GM18909 (cell line): ENCODE measurements at regions not wholly inside any gene's neighbourhood (a gene's known extent, or its start where the extent isn't known, plus 50 kb on each side); places are given as distances from the start of the nearest gene placed in this dataset.

Experiments
- ATAC-seq: cut with Tn5 transposase; IDR thresholded peaks from one replicate; pipeline ENCODE4 v1.9.1; 2021; ENCODE audit warnings: mild to moderate bottlenecking; ENCODE audit not compliant: unreplicated experiment, poor library complexity

- ATAC-seq = no peak
These were observed 320.3 kb upstream of the CLINT1 start for GRCh38 chr5:158179271-158179670.

- no peak for ATAC-seq
These were observed 319.6 kb upstream of the CLINT1 start for GRCh38 chr5:158178535-158178934.

GRCh38 chr5:158177146-158177545, 318.2 kb upstream of the CLINT1 start:
- ATAC-seq = no peak

DNA sequence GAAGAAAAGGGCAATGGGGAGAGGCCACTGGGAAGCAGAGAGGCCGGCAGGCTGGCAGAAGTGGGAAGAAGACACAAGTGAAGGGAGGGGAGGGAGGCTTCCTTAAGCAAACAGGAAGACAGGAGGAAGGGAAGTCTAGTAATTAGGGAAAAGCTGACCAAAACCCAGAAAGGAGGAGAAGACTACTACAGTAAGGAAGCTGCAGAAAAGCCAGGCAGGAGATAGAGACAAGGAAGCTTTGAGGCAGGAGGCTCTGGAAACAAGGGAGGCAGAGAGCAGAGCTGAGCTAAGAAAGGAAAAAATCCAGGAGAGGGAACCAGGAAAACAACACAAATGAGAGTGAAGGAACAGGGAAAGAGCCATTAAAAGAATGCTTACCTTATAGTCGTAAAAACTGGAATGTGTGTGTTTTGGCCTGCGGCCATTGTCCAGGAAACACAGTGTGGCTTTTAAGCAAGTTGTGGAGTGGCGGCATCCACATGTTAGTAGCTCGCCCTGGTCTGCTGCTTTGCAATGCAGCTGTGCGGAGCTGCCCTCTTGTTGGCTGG, 317.1 kb upstream of the CLINT1 start:
- no peak for ATAC-seq

DNA sequence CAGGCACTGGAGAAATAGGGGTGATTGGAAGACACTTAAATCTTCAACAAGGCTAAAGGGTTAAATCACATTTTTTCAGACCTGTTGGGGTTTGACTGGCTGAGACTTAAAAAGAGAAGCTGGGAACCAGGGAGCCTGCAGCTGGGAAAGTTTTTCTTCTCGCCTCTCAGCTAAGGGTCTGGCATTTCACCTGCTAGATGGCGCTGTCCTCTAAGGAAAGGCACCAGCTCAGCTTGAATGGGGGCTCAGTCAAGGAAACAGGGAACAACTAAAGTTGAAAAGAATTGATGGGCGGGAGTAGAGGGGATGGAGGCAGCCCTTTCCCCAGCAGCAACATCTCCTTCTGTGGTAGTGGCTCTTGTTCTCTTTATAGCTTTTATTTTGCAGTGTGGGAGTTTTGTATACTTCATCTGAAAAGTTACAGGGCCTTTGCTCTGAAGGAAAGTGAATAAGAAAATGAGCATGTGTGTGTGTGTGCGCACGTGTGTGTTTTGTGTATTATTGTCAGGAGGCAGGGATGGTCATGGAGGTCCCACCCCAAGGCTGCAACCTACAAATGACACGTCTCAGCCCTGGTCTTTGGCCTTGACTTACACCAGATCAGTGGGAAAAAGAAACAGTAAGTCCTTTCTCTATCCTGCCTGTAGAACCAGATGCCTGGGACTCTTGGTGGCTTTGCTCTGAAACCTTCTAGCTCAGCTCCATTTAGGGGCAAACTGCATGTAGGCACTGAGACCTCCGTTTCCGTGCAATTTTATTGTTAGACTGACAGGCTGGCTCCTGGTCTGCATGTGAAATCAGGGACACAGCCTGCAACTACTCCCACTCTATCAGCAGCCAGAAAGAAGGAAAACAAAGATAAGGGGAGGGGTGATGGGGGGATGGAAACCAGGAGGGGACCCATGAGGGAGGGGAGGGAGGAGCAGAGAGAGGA, 316.2 kb upstream of the CLINT1 start:
- peak; percentile 71 for ATAC-seq

- no peak for ATAC-seq
These were observed 315.1 kb upstream of the CLINT1 start for GRCh38 chr5:158174026-158174425.

- ATAC-seq = no peak
These were observed 313.1 kb upstream of the CLINT1 start for GRCh38 chr5:158172005-158172404.

DNA sequence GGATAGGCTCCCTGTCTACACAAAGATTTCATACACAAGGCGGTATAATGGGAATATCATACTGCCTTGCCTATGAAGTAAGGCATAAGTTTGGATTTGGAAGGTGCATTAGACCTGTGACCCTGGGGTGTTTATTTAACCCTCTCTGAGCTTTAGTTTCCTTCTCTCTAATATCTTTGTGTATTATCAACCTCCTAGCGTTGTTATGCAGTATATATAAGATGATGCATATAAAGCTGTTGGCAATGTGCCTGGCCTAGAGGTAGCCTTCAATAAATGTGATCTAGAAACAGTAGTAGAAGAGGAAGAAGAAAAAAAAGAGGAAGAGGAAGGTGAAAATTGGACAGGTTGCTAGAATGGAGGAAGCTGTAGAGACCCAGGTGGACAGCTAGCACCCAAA, 311.6 kb upstream of the CLINT1 start:
- no peak for ATAC-seq

DNA sequence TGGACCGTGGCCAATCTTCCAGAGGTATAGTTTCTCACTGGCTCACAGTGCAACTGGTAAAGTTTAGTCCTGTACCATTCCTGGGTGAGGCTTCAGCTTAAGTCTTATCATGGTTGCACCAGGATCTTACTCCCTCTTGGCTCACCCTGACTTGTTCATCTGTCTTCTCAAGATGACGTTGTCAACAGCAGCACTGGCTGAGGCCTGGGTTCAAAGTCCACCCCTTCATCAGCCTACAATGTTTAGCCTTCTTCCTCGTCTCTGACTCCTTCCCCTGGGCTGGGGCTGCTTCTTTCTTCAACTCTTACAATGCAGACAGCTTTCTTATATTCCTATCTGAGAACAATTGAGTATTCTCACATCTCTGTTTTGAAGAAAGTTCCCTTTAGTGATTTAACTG, 311.1 kb upstream of the CLINT1 start:
- no peak for ATAC-seq

GRCh38 chr5:158166424-158166823, 307.5 kb upstream of the CLINT1 start:
- no peak for ATAC-seq

DNA sequence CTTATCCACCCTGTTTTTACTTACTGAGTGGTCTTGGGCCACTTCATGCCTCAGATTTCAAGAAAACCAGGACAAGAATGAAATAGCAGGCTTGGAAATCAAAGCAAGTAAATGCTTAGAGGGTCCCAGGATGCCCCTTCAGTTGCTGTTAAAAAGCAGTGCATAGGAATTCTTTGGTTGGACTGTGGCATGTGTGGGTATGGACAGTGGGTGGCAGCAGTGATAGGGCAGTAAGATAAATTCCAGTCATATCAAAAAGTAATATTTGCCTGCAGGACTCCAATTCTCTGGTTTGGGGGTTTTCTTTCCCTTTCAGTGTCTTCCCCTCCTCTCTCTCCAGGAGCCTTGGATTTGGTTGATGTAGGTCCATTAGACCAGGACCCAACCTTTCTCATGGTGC, 306.7 kb upstream of the CLINT1 start:
- ATAC-seq = no peak

DNA sequence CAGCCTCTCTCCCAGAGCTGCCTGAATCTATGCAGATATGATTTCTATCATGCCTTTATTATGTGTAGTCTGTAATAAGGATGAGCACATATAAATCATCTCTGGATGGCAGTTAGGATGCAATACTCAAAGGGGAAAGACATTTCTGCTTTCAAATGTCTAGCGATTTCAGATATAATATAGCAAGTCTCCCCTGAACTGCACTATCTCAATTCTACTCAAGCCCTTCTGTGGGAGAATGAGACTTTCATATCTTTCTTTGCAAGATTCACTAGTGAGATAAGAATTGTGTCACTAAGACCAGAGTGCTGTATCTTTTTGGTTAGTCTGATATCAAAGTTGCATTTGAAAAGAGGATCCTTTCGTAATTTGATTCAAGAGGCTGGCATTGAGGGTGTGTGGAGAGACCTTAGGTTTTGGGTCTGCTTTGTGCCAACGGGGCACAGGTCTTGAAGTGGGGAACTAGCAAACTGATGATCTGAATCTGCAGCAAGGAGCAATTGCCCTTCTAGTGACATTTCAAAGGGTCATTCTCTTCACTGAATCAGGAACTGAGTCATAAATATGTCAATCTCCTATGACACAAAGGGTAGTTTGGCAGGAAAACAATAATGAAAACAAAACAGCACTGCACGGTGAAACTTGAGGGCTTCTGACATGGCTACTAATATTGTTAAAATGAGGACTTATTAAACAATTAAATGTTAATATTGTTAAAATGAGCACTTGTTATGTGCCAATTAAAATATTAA, 305.5 kb upstream of the CLINT1 start:
- ATAC-seq = no peak

- ATAC-seq = no peak
These were observed 304.7 kb upstream of the CLINT1 start for GRCh38 chr5:158163451-158164295.

DNA sequence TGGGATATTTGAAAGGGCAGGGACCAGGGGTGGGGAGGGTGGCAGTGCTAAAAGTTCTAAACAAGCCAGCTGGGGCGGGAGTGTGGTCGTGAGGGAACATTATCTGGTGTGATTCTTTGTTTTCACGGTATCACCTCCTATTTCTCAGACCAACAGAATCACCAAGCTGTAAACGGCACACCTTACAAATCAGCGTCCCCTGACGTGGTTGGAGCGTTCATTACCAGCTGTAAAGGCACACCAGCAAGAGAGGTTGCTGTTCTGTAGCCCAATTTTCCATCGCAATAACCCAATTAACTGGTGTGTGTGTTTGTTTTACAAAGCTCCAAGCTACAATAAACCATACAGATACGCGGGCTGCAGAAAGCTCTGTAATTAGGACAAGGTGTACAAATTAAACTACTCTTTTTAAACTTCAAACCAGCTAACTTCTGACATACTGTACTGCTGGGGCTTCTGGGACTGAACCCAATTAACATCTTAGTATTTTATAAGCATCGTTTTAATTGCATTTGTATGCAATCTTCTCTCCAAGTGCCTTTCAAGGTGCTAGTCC, 303.6 kb upstream of the CLINT1 start:
- no peak for ATAC-seq

GRCh38 chr5:158162026-158162425, 303.1 kb upstream of the CLINT1 start:
- no peak for ATAC-seq

GRCh38 chr5:158159621-158160020, 300.7 kb upstream of the CLINT1 start:
- no peak for ATAC-seq

DNA sequence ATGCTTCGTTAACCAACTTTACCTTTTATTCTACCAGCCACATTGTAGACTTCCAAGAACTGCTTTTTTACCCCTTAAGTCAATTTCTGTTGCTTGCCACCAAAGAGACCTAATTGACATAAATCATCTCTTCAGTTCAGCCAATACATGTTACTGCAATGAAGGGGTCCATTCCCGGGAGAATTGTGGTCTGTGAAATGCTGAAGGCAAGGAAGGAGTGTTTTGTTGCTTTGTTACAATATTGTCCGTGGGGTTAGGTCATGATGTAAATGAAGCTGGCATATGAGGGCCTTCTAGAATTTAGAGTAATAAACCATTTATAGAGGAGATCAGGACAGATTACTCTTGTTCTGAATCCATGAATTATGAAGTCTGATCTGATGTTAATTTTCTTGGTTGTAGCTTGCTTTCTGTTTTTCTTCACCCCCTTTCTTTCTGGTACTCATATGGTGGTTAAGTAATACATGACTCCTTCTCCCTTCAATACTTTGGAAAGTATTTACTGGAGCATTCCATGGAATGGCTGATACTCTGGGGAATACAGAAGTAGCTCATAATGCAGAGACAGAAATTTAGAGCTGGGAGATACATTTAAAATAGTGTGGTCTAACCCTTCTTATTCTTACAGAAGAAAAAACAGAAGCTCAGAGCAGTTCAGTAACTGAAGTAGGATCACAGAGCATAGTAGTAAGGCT, 297.0 kb upstream of the CLINT1 start:
- ATAC-seq = no peak

GRCh38 chr5:158155067-158155466, 296.1 kb upstream of the CLINT1 start:
- ATAC-seq = no peak

DNA sequence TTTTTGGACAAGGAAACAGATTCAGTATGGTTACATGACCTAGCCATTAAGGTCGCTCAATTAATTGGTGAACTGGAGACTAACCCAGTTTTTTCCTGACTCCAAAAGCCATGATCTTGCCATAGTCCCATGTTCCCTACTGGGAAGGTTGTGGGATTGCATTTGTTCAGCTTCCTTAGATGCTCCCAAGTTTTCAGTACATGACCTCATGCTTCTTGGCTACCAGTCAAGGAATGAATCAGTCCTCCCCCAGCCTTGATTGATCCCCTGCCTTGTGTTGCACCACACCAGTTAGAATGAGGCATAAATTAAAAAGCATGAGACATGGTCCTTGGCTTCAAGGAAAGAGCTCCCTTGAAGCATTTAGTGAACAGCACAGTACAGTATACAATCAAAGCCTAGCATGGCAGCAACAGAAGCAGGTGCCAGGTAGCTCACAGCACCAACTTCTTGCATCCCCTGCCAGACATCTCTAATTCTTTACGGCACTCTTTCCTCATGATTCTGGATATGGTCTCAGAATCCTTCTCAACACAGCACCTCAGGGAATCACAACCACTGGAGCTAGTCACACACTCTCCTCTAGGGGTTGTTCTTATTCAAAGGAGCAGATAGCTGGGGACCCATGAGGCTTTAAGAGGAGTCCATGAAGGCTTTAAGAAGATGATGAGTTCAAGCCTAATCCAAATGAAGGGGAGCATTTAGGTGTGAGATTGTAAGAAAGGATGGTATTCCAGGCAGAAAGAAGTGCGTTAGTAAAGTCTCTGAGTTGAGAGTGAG, 295.5 kb upstream of the CLINT1 start:
- ATAC-seq = no peak
